SK-N-SH (cell line): ENCODE measurements at regions not wholly inside any gene's neighbourhood (a gene's known extent, or its start where the extent isn't known, plus 50 kb on each side); places are given as distances from the start of the nearest gene placed in this dataset.

Source experiments
- CTCF ChIA-PET: fragments of 300-600, 350-600 bp; formaldehyde crosslinking; extraction: SDS; loops from one replicate; lab custom pipeline; 2021; lab: Yijun Ruan, JAX
- POLR2A ChIA-PET: fragments of 350-600 bp; sonication (Branson Sonifier 250); formaldehyde crosslinking; extraction: SDS; loops from one replicate; lab custom pipeline; 2020; ENCODE audit warnings: antibody characterized with exemption, inconsistent platforms; lab: Yijun Ruan, JAX
- DNase-seq: peaks from one replicate; pipeline ENCODE4 v3.0.0; 2012
- H2AFZ ChIP-seq: fragments of 200-600 bp; sonication (generic); 2 replicates; pipeline ENCODE4 v1.8.1; 2016; ENCODE audit warnings: antibody characterized with exemption, mild to moderate bottlenecking, low read depth
- H3F3A ChIP-seq: fragments of 200-600 bp; sonication (generic); replicated peaks from 2 replicates; pipeline ENCODE3; 2016; ENCODE audit warnings: antibody characterized with exemption, mild to moderate bottlenecking; ENCODE audit not compliant: insufficient read depth
- H3K27ac ChIP-seq, 2 experiments: fragments of 200-500 bp in 1 of 2; fragments of 200-600 bp in 1 of 2; sonication (Bioruptor generic) in 1 of 2; sonication (generic), shearing (Covaris generic) in 1 of 2; 2 replicates each; pipeline versions ENCODE4 v1.5.1 to v1.6.1; 2014 to 2016; ENCODE audit warnings: low read depth in 2 of 2, inconsistent platforms in 1 of 2, low read length in 1 of 2, mild to moderate bottlenecking in 1 of 2, mixed read lengths in 1 of 2
- H3K27me3 ChIP-seq: fragments of 200-600 bp; sonication (generic), shearing (Covaris generic); 2 replicates; pipeline ENCODE4 v1.6.1; 2016; ENCODE audit warnings: mixed run types; ENCODE audit not compliant: insufficient read depth
- H3K36me3 ChIP-seq, 2 experiments: fragments of 200-500 bp in 1 of 2; fragments of 200-600 bp in 1 of 2; sonication (Bioruptor generic) in 1 of 2; sonication (generic) in 1 of 2; replicated peaks in 1 of 2; 2 replicates each; pipeline versions ENCODE3 to v1.5.1; 2014 to 2016; ENCODE audit warnings: low read length in 1 of 2, mild to moderate bottlenecking in 1 of 2; ENCODE audit not compliant: insufficient read depth in 2 of 2, control insufficient read depth in 1 of 2
- H3K4me1 ChIP-seq, 2 experiments: fragments of 200-500 bp in 1 of 2; fragments of 200-600 bp in 1 of 2; sonication (Bioruptor generic) in 1 of 2; sonication (generic), shearing (Covaris generic) in 1 of 2; 2 replicates each; pipeline versions ENCODE4 v1.5.1 to v1.6.1; 2014 to 2016; ENCODE audit warnings: low read depth in 1 of 2, low read length in 1 of 2, mixed run types in 1 of 2; ENCODE audit not compliant: insufficient read depth in 2 of 2, control insufficient read depth in 1 of 2
- H3K4me2 ChIP-seq: fragments of 200-600 bp; sonication (generic), shearing (Covaris generic); 2 replicates; pipeline ENCODE4 v1.6.1; 2017; ENCODE audit warnings: mixed run types
- H3K4me3 ChIP-seq, 2 experiments: fragments of 200-500 bp in 1 of 2; fragments of 200-600 bp in 1 of 2; sonication (Bioruptor generic) in 1 of 2; sonication (generic), shearing (Covaris generic) in 1 of 2; 2 replicates each; pipeline versions ENCODE4 v1.5.1 to v1.8.1; 2014 to 2016; ENCODE audit warnings: low read depth in 2 of 2, inconsistent platforms in 1 of 2, low read length in 1 of 2, mild to moderate bottlenecking in 1 of 2, mixed read lengths in 1 of 2, moderate library complexity in 1 of 2
- H3K79me2 ChIP-seq: fragments of 200-600 bp; sonication (generic); 2 replicates; pipeline ENCODE4 v1.8.1; 2017; ENCODE audit warnings: mild to moderate bottlenecking; ENCODE audit not compliant: insufficient read depth
- H3K9ac ChIP-seq: fragments of 200-600 bp; sonication (generic); 2 replicates; pipeline ENCODE4 v1.6.1; 2017; ENCODE audit warnings: mixed run types
- H3K9me2 ChIP-seq: fragments of 200-600 bp; sonication (generic); 2 replicates; pipeline ENCODE4 v1.6.1; 2017; ENCODE audit warnings: mixed run types
- H3K9me3 ChIP-seq: fragments of 200-600 bp; sonication (generic); 2 replicates; pipeline ENCODE4 v1.6.1; 2017; ENCODE audit warnings: mixed run types, mild to moderate bottlenecking, moderate library complexity
- H4K20me1 ChIP-seq: fragments of 200-600 bp; sonication (generic); 2 replicates; pipeline ENCODE4 v1.6.1; 2017; ENCODE audit warnings: mild to moderate bottlenecking, mixed run types; ENCODE audit not compliant: insufficient read depth
- GABPA ChIP-seq: IDR thresholded peaks from 2 replicates; pipeline ENCODE4 v1.4.0; 2012; ENCODE audit warnings: low read depth, mild to moderate bottlenecking
- MXI1 ChIP-seq: IDR thresholded peaks from 2 replicates; pipeline ENCODE4 v1.6.1; 2012; ENCODE audit warnings: mild to moderate bottlenecking, low read depth, low read length, improper control_type of control experiment
- NFIC ChIP-seq: IDR thresholded peaks from 2 replicates; pipeline ENCODE4 v1.4.0; 2012; ENCODE audit warnings: borderline replicate concordance
- RCOR1 ChIP-seq: fragments of 150-350 bp; IDR thresholded peaks from 2 replicates; pipeline ENCODE4 v1.6.1; 2017; ENCODE audit warnings: antibody characterized with exemption, low read length
- YY1 ChIP-seq: IDR thresholded peaks from 2 replicates; pipeline ENCODE4 v1.4.0; 2012; ENCODE audit warnings: low read depth, mild to moderate bottlenecking
- whole genome bisulfite sequencing: methylation state at CpG from one replicate; pipeline ENCODE4 v1.1.6; 2017; ENCODE audit warnings: low lambda C conversion rate; 5-methylcytosine and 5-hydroxymethylcytosine counted together
- TF ChIP-seq, protein P1 (sequence below): fragments of 200-600 bp; sonication (generic); IDR thresholded peaks from 2 replicates; pipeline ENCODE4 v1.6.1; 2017; ENCODE audit warnings: antibody characterized with exemption, mild to moderate bottlenecking, moderate library complexity

DNA sequence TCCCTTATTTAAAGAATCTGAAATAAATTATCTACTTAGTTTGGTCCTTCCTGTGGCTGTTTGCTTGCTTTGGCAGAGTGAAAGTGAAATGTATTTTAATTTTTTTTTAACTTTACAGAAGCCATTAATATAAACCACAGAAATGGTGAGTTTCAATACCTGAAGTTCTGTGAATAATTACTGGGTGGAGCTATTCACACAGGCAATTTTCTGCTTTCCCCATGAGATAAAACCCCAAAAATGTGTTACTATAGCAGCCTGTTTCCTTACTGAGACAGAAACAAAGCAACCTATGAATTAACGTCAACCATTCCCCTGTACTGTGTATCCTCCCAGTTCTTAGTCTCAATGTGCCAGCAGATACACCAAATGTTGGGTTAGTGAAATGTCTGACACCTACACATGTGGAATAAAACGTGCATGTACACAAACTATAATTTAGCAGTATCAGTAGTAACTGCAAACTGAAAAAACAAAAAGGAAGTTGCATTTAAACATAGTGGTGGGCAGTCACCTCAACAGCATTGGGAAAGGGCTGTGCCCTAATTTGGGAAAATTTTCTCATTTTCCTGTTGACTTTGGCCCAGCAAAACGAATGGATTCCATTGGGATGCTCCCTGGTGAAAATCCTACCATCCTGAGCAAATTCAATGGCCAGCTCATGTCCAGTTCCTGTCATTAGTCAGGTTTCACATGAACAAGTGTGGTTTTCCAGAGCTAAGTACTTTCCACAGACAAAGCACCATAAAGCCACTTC, 73.1 kb upstream of the RMDN2 start:
- Histone ChIP-seq H3K36me3 (no peaks in the 10 kb centered on the region), H3K9me2 (no peaks in the 10 kb centered on the region), H2AFZ (no peak overlapping the region), H3K9ac (no peak overlapping the region), H3K27me3 (no peaks in the 10 kb centered on the region), H3K79me2 (no peaks in the 10 kb centered on the region), H3K4me3 (no peak overlapping the region), H3F3A (no peaks in the 10 kb centered on the region), H3K4me2 (no peak overlapping the region), H3K27ac (peak overlapping the region in 1 of 2 experiments; percentile 80; a peak in 3 of 4 replicates), H3K9me3 (no peaks in the 10 kb centered on the region), H4K20me1 (no peaks in the 10 kb centered on the region), H3K4me1 (peaks cover 14 to 47% of the 10 kb centered on the region in 2 experiments; a peak in 3 of 4 replicates)
- WGBS: 62% methylated on average over 3 of the region's 3 CpGs
- POLR2A ChIA-PET: interaction anchor here (0.9 kb wide), 1 partner anchor 180 kb away, joined by 3 read pairs; no protein-coding TSS in a partner anchor
- no peak for DNase-seq
- TF ChIP-seq MXI1: 0 out of 2 replicates have a peak, but pooled peaks have one; percentile 3
- no peak for TF ChIP-seq YY1
- TF ChIP-seq, protein P1, sequence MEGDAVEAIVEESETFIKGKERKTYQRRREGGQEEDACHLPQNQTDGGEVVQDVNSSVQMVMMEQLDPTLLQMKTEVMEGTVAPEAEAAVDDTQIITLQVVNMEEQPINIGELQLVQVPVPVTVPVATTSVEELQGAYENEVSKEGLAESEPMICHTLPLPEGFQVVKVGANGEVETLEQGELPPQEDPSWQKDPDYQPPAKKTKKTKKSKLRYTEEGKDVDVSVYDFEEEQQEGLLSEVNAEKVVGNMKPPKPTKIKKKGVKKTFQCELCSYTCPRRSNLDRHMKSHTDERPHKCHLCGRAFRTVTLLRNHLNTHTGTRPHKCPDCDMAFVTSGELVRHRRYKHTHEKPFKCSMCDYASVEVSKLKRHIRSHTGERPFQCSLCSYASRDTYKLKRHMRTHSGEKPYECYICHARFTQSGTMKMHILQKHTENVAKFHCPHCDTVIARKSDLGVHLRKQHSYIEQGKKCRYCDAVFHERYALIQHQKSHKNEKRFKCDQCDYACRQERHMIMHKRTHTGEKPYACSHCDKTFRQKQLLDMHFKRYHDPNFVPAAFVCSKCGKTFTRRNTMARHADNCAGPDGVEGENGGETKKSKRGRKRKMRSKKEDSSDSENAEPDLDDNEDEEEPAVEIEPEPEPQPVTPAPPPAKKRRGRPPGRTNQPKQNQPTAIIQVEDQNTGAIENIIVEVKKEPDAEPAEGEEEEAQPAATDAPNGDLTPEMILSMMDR: no peak
- TF ChIP-seq RCOR1: no peak
- no peak for TF ChIP-seq GABPA
- CTCF ChIA-PET: interaction anchor here (1.0 to 11.4 kb wide), 7 partner anchors 20 to 456 kb away, joined by 3 to 138 read pairs (median 6); no protein-coding TSS in a partner anchor

GRCh38 chr2:37852585-37853014, 72.5 kb upstream of the RMDN2 start:
- no peak overlapping the region for H3K9ac ChIP-seq
- no peak overlapping the region for H2AFZ ChIP-seq
- H3K27me3 ChIP-seq: no peaks in the 10 kb centered on the region
- peak overlapping the region in 1 of 2 experiments; percentile 80; a peak in 1 of 4 replicates for H3K27ac ChIP-seq
- H4K20me1 ChIP-seq: no peaks in the 10 kb centered on the region
- no peaks in the 10 kb centered on the region for H3K36me3 ChIP-seq
- no peaks in the 10 kb centered on the region for H3F3A ChIP-seq
- TF ChIP-seq NFIC: no peak
- TF ChIP-seq, all 33 proteins: peak for 0
- WGBS: 71% methylated on average over 1 of the region's 1 CpG
- POLR2A ChIA-PET: interaction anchor here (5.4 kb wide), 1 partner anchor 182 kb away, joined by 56 read pairs; the partner anchor contains the start of gene CDC42EP3
- H3K79me2 ChIP-seq: no peaks in the 10 kb centered on the region
- no peak for DNase-seq
- no peaks in the 10 kb centered on the region for H3K9me3 ChIP-seq
- H3K4me1 ChIP-seq: peaks cover 14 to 52% of the 10 kb centered on the region in 2 experiments; a peak in 3 of 4 replicates
- CTCF ChIA-PET: interaction anchor here (1.3 to 11.4 kb wide), 4 partner anchors 20 to 437 kb away, joined by 4 to 138 read pairs (median 36); no protein-coding TSS in a partner anchor
- H3K4me2 ChIP-seq: no peak overlapping the region
- no peaks in the 10 kb centered on the region for H3K9me2 ChIP-seq
- H3K4me3 ChIP-seq: no peak overlapping the region
